Urinary bladder (tissue), 3 donors: ENCODE measurements at regions not wholly inside any gene's neighbourhood (a gene's known extent, or its start where the extent isn't known, plus 50 kb on each side); places are given as distances from the start of the nearest gene placed in this dataset.

Experiments
- DNase-seq: peaks from one replicate; pipeline ENCODE4 v3.0.0-alpha.2; 2015; ENCODE audit errors: extremely low spot score
- H3K27ac ChIP-seq: one replicate; pipeline ENCODE4 v1.5.1; 2013; ENCODE audit warnings: low read depth, mild to moderate bottlenecking, moderate library complexity
- H3K36me3 ChIP-seq: one replicate; pipeline ENCODE4 v1.6.1; 2013; ENCODE audit warnings: mild to moderate bottlenecking, moderate library complexity; ENCODE audit not compliant: insufficient read depth
- H3K4me1 ChIP-seq: one replicate; pipeline ENCODE4 v1.6.1; 2013; ENCODE audit warnings: mild to moderate bottlenecking, moderate library complexity; ENCODE audit not compliant: insufficient read depth
- H3K4me3 ChIP-seq: one replicate; pipeline ENCODE4 v1.5.1; 2013; ENCODE audit warnings: low read depth, low read length
- WGBS: extraction: QIAGEN DNeasy Blood & Tissue Kit; methylation state at CpG from one replicate; pipeline ENCODE4 v1.1.7; 2013; 5-methylcytosine and 5-hydroxymethylcytosine counted together
- donor health status: healthy with polysubstance abuse.
- donor health status: healthy.

DNA sequence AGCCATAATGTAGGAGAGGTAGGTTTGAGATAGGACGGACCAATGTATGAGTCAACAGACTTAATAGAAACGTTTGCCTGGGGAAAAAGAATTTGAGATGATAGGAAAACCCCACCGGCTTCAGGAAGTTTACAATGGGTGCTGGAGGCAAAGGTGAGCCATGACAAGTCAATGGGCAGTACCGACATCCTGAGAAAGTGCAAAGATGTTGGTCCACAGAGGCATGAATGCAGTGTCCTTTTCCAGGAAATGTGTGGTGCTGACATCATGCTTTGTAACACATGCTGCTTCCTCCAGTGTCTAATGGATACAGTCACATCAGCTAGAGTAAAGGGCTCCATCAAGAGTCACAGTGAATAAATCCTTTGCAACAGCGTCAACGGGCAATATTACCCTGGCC is 533.6 kb downstream of the INHBA start:
- no peaks in the 10 kb centered on the region for H3K36me3 ChIP-seq
- DNase-seq = no peak
- 84% methylated on average over 6 of the region's 6 CpGs for WGBS
- H3K4me3 ChIP-seq = no peak overlapping the region
- H3K27ac ChIP-seq = no peak overlapping the region
- H3K4me1 ChIP-seq = no peaks in the 10 kb centered on the region

DNA sequence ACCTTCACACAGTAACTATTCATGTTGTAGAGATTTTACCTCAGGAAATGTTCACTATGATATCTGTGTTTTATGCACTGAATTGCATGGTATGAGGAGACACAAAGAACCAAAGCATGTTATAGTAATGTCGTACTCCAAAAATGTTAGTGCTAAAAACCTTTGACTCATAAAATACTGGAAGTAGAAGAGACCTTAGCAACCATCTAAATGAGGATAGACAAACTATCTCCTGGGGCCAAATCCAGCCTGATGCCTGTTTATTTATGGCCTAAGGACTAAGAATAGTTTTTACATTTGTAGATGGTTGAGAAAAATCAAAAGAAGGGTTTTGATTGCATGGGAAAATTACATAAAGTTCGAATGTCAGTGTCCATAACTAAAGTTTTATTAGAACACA is 535.1 kb downstream of the INHBA start:
- WGBS = 46% methylated on average over 2 of the region's 2 CpGs
- no peak for DNase-seq
- H3K4me3 ChIP-seq = no peak overlapping the region
- H3K4me1 ChIP-seq = no peaks in the 10 kb centered on the region
- H3K27ac ChIP-seq = no peak overlapping the region
- no peaks in the 10 kb centered on the region for H3K36me3 ChIP-seq

DNA sequence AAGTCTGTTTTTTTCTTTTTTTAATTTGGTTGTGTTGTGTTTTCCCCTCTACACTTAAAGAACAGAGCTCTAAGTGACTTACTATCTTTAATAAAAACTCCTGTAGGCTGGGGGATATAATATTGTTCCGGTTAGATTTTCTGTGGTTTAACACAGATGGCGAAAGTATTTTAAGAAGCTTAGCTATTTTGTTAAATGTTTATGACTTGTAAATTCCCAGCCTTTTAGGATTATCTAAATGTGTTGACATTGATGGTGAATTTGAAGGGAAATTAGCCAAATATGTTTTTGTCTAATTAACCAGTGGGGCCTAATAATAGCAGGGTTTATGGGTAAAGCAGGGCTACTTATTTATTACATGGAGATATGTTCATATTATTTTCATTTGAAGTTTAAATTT is 538.5 kb downstream of the INHBA start:
- Histone ChIP-seq H3K27ac (no peak overlapping the region), H3K4me3 (no peak overlapping the region), H3K36me3 (no peaks in the 10 kb centered on the region), H3K4me1 (no peaks in the 10 kb centered on the region)
- DNase-seq = no peak
- 26% methylated on average over 2 of the region's 2 CpGs for WGBS

DNA sequence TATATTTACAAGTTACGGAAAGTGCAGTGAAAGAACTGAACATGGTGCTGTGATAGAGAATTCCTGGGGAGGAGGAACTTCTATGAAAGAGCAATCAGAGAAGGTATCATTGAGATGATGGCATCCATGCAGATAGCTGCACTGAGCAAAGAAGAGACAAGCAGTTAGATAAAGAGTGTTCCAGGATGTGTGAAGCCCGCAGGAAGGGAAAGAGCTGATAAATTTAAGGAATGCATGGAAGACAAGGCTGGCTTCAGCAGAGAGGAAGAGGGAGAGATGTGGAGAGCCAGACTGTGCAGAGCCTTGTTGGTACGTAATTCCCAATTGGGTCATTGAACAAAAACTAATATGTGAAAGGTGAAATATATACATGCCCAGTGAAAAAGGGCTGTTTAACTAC is 538.9 kb downstream of the INHBA start:
- Histone ChIP-seq H3K36me3 (no peaks in the 10 kb centered on the region), H3K27ac (no peak overlapping the region), H3K4me1 (no peaks in the 10 kb centered on the region), H3K4me3 (no peak overlapping the region)
- 85% methylated on average over 3 of the region's 3 CpGs for WGBS
- DNase-seq = no peak

DNA sequence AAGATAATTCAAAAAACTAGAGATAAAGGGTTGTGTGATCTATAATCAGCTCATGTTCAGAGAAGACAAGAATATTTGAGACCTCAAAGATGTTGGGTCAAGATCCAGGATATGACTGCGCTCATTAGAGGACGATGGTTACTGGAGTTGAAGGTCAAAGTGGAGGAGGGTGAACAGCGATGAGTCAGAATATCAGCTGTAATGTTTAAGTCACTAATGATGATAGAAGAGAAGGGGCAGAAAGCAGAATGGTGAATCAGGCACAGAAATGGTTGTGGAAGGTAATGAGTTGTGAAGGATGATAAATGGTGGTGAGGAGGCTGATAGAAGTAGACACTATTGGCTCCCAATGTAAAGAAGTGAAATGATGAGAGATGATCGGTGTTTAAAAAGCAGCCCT is 540.3 kb downstream of the INHBA start:
- H3K36me3 ChIP-seq = no peaks in the 10 kb centered on the region
- H3K4me3 ChIP-seq = no peak overlapping the region
- no peaks in the 10 kb centered on the region for H3K4me1 ChIP-seq
- no peak overlapping the region for H3K27ac ChIP-seq
- WGBS = 96% methylated on average over 4 of the region's 4 CpGs
- no peak for DNase-seq

DNA sequence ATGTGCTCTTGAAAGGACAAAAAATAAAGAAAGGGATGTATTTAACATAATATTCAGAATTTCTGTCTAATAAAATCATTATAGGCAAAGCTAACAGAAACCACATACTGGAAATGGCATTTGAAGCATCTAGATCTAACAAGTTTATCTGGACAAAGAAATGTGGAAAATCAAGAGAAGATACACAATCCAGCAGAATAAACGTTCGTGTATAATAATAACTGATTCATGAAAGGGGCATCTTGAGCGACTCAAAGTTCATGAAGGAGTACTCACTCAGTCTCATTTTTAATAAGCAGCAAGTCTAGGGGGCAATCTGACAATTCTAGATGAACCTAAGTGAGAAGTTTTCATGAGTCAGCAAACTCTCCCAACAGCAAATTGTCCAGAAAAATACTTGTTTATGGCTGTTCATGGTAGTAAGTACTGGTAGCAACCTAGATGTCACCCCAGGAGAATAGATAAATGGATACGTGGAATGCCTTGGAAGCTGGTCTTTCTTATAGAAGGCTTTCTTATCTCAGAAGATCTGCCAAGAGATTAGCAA is 541.8 kb downstream of the INHBA start:
- 90% methylated on average over 4 of the region's 4 CpGs for WGBS
- Histone ChIP-seq H3K27ac (no peak overlapping the region), H3K36me3 (no peaks in the 10 kb centered on the region), H3K4me1 (no peaks in the 10 kb centered on the region), H3K4me3 (no peak overlapping the region)
- no peak for DNase-seq

DNA sequence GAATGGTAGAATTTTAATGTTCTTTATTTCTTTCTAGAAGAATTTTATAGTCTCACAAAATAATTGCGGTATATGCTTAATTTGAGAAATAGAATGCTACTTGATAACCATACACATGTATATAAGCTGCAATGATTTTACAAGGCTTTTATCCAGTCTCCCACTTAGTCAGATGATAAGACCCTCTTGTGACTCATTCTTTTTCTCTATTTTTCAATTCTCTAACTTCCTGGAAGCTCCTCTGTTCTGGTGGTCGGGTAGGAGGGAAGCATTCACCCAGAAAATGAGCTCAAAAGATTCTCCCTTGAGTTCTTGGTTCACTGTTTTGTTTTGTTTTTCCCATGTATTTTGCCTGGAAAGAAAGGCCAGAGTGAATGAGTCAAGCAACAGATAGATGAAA is 546.6 kb downstream of the INHBA start:
- WGBS = 56% methylated on average over 2 of the region's 2 CpGs
- DNase-seq = no peak
- H3K4me3 ChIP-seq = no peak overlapping the region
- no peaks in the 10 kb centered on the region for H3K4me1 ChIP-seq
- no peak overlapping the region for H3K27ac ChIP-seq
- H3K36me3 ChIP-seq = no peaks in the 10 kb centered on the region

DNA sequence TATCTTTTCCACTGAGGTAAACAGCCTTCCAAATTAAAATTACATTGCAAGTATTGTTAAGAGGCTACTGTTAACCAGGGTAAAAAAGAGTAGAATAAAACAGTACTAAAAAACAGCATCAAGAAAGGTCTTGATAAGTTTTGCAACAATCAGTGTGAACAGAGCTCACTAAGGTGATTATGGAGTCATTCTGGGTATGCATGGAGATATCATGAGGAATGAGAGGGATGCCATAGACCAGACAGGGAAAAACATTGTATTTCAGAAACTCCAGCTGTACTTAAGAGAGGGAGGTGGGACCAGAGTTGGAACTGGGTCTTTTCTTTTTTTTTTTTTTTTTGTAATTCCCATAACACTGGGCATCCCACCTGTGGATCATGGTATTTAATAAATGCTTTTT is 549.6 kb downstream of the INHBA start:
- Histone ChIP-seq H3K27ac (no peak overlapping the region), H3K4me3 (no peak overlapping the region), H3K36me3 (no peaks in the 10 kb centered on the region), H3K4me1 (no peaks in the 10 kb centered on the region)
- no peak for DNase-seq

DNA sequence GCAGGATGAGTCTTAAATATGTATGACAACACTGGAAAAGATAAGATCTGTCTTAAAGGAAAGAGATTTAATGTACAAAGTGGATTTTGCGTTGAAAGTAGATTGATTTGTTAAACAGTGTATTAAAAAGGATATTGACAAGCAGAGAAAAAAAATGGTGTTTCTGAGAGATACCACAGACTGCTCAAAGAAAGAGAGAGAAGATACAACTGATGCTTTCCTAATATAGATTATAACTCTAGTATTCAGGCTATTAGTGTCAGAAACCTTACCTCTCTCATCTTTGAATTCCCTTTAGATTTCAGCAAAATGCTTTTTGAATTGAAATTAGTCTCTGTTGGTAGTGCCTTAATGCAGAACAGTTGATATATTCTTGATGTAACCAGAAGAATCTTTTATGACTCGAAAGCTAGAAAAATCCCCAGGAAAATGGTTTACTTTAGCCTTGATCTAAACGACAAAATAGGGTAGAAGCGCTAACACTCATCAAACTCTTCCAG is 550.7 kb downstream of the INHBA start:
- 87% methylated on average over 4 of the region's 4 CpGs for WGBS
- H3K4me3 ChIP-seq = no peak overlapping the region
- no peak overlapping the region for H3K27ac ChIP-seq
- H3K4me1 ChIP-seq = no peaks in the 10 kb centered on the region
- no peaks in the 10 kb centered on the region for H3K36me3 ChIP-seq
- no peak for DNase-seq

DNA sequence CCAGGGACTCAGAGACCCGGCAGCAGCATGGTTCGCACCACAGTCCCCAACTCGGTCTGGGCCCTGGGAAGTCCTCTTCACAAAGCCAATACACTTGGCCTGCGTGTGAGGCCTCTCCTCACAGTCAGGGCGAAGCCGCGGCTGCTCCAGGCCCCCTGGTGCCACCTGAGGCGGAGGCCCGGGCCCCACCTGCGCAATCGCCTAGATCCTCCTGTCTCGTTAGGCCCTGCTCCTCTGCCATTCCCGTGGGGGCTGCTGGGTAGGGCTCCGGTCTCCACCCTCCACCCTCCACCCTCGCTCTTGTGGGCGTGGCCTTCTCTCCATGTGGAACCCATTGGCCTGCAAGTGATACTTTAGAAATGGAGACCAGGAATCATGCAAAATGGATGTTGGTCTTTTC is 553.3 kb downstream of the INHBA start:
- WGBS = 97% methylated on average over 16 of the region's 16 CpGs
- DNase-seq = no peak
- Histone ChIP-seq H3K36me3 (no peaks in the 10 kb centered on the region), H3K4me3 (no peak overlapping the region), H3K4me1 (no peaks in the 10 kb centered on the region), H3K27ac (no peak overlapping the region)

DNA sequence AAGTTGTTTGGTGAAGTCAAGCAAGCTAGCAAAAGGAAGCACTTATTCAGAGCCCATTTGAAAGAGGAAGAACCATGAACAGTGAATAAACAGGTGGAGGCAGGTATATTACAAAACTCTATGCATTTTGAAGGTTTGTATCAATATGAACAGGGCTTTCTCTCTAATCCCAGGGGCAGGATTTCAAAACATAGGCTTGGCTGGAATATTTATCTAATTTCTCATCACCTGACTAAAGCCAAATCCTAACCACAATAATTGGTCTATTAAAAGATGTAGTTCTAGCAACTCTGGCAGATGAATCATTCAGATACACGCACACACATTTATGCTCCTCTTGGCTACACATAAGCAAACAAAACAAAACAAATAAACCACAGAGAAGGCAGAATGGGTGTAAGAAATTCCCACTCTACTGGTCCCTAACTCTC is 554.4 kb downstream of the INHBA start:
- Histone ChIP-seq H3K36me3 (no peaks in the 10 kb centered on the region), H3K27ac (no peak overlapping the region), H3K4me1 (no peaks in the 10 kb centered on the region), H3K4me3 (no peak overlapping the region)
- DNase-seq = no peak
- WGBS = 48% methylated on average over 1 of the region's 1 CpG

DNA sequence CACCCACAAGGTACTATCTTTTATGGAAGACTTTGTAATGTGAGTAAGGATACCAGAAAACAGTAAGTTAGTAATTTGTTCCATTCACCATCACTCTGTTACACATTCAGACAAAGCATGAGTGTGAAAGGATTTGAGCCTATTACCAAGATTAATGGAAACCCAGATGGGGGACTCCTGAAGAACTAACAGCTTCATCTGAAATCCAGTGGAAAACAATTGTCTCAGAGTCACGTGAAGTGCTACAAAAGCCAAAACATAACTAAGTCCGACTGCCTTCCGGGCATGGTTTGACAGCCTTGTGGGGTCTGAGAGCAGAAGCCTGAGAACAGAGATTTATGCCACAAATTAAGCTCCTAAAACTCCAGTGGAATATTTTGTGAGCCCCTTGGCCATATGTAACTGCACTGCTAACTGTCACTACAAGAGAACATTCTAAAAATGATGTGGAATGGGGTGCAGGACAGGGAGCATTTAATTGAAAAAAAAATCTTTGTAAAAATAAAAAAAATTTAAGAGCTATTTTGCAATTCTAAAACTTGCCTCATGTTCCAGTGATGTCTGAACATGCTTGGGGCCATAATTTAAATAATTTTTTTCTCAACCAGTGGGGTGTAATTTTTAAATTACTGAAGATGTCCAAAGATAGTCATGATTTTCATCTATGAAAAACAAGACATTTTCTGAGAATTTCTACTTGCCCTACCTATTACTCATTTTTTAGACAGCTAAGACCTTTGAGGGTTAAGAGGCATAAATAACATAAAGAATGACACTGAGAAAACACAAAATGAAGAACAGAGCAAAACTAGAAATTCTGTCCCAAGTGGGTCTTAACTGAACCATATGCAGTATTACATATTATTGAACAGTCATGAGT is 555.0 kb downstream of the INHBA start:
- no peaks in the 10 kb centered on the region for H3K4me1 ChIP-seq
- no peak for DNase-seq

DNA sequence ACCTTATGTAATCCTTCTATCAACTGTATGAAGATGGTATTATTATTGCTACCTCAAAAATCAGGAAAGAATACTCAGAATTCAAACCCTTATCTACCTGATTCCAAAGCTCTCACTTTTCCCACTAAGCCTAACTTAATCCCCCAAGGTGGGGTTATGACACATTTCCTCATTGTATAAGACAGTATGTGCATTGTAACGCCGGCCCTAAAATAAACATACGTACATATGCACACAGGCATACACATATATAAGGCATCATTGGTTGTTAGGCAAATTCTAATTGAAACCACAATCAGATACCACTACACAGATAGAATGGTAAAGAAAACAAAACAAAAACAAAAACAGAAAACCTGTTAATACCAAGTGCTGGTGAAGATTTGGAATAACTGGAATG is 556.5 kb downstream of the INHBA start:
- Histone ChIP-seq H3K4me1 (no peaks in the 10 kb centered on the region), H3K27ac (no peak overlapping the region), H3K36me3 (no peaks in the 10 kb centered on the region), H3K4me3 (no peak overlapping the region)
- no peak for DNase-seq
- WGBS = 94% methylated on average over 3 of the region's 3 CpGs

More for the DNA sequence above, 555.0 kb downstream of the INHBA start:
- no peak overlapping the region for H3K27ac ChIP-seq
- 84% methylated on average over 3 of the region's 3 CpGs for WGBS
- H3K4me3 ChIP-seq = no peak overlapping the region
- no peaks in the 10 kb centered on the region for H3K36me3 ChIP-seq

DNA sequence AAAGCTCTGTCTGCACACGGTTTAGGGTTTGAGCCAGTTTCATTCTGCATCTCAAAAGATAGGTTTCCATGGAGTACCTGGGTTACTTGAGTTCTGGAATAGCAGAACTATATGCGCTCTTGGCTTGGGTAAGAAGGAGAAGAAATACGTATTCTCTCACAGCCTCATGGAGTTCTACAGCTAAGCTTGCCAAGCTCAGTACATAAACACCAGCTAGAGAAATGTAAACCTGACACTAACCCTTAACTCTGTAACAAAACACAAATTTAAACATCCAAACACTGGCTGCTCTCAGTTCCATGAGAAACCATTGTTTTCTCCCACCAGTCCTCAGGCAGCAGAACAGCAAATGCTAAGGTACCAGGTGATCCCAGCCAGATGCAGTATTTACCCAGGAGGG is 557.2 kb downstream of the INHBA start:
- no peak for DNase-seq
- Histone ChIP-seq H3K27ac (no peak overlapping the region), H3K4me1 (no peaks in the 10 kb centered on the region), H3K36me3 (no peaks in the 10 kb centered on the region), H3K4me3 (no peak overlapping the region)
- 57% methylated on average over 3 of the region's 3 CpGs for whole genome bisulfite sequencing
